ENCODE measurements at regions not wholly inside any gene's neighbourhood (a gene's known extent, or its start where the extent isn't known, plus 50 kb on each side); places are given as distances from the start of the nearest gene placed in this dataset.

- no peaks in the 10 kb centered on the region for H3K27me3 Mint-ChIP-seq
- ChIA-PET CTCF (no interaction called here), POLR2A (no interaction called here)
- no peak overlapping the region for H3K4me3 Mint-ChIP-seq
- TF ChIP-seq CTCF (IDR thresholded peaks at IDR 0.05) = no peak
- ATAC-seq (no peak), DNase-seq (no peak)
- H3K27ac Mint-ChIP-seq = no peak overlapping the region
- no peaks in the 10 kb centered on the region for H3K36me3 Mint-ChIP-seq (ENCODE audit: low read depth)
- H3K4me1 Mint-ChIP-seq (ENCODE audit: low read depth) = no peaks in the 10 kb centered on the region
- peaks cover under 1% of the 10 kb centered on the region for H3K9me3 Mint-ChIP-seq
- intact Hi-C loops (cut with micrococcal nuclease) = no loop called here
These were observed 74.8 kb upstream of the TSLP start for GRCh38 chr5:110996742-110997141.

GRCh38 chr5:111002036-111002435, 69.5 kb upstream of the TSLP start:
- no peak for TF ChIP-seq CTCF (IDR thresholded peaks at IDR 0.05)
- intact Hi-C loops (cut with micrococcal nuclease) = no loop called here
- no peak overlapping the region for H3K4me3 Mint-ChIP-seq
- ATAC-seq (no peak), DNase-seq (no peak)
- no peaks in the 10 kb centered on the region for H3K9me3 Mint-ChIP-seq
- H3K4me1 Mint-ChIP-seq (ENCODE audit: low read depth) = no peaks in the 10 kb centered on the region
- POLR2A ChIA-PET = no interaction called here
- H3K36me3 Mint-ChIP-seq (ENCODE audit: low read depth) = no peaks in the 10 kb centered on the region
- CTCF ChIA-PET = interaction anchor here (0.7 kb wide), 1 partner anchor 34 kb away, joined by 3 read pairs; no protein-coding TSS in a partner anchor
- no peaks in the 10 kb centered on the region for H3K27me3 Mint-ChIP-seq
- H3K27ac Mint-ChIP-seq = no peak overlapping the region

GRCh38 chr5:111003623-111004022, 67.9 kb upstream of the TSLP start:
- Mint-ChIP-seq H3K4me3 (no peak overlapping the region), H3K9me3 (no peaks in the 10 kb centered on the region), H3K36me3 (ENCODE audit: low read depth) (no peaks in the 10 kb centered on the region), H3K27ac (no peak overlapping the region), H3K4me1 (ENCODE audit: low read depth) (no peaks in the 10 kb centered on the region), H3K27me3 (peaks cover 2% of the 10 kb centered on the region)
- no peak for ATAC-seq
- intact Hi-C loops (cut with micrococcal nuclease) = no loop called here
- DNase-seq = no peak
- TF ChIP-seq CTCF (IDR thresholded peaks at IDR 0.05) = no peak
- CTCF ChIA-PET = no interaction called here
- POLR2A ChIA-PET = interaction anchor here (0.5 kb wide), 1 partner anchor 101 kb away, joined by 3 read pairs; no protein-coding TSS in a partner anchor

- DNase-seq = no peak
- peaks cover 7% of the 10 kb centered on the region for H3K27me3 Mint-ChIP-seq
- no peaks in the 10 kb centered on the region for H3K9me3 Mint-ChIP-seq
- POLR2A ChIA-PET = no interaction called here
- H3K4me3 Mint-ChIP-seq = no peak overlapping the region
- H3K27ac Mint-ChIP-seq = no peak overlapping the region
- CTCF ChIA-PET = no interaction called here
- intact Hi-C loops (cut with micrococcal nuclease) = no loop called here
- TF ChIP-seq CTCF (IDR thresholded peaks at IDR 0.05) = no peak
- no peaks in the 10 kb centered on the region for H3K4me1 Mint-ChIP-seq (ENCODE audit: low read depth)
- no peak for ATAC-seq
- H3K36me3 Mint-ChIP-seq (ENCODE audit: low read depth) = no peaks in the 10 kb centered on the region
These were observed 67.2 kb upstream of the TSLP start for GRCh38 chr5:111004291-111004690.

GRCh38 chr5:111010783-111011182, 60.7 kb upstream of the TSLP start:
- H3K27ac Mint-ChIP-seq = no peak overlapping the region
- peaks cover 21% of the 10 kb centered on the region for H3K27me3 Mint-ChIP-seq
- no peak for TF ChIP-seq CTCF (IDR thresholded peaks at IDR 0.05)
- H3K4me3 Mint-ChIP-seq = no peak overlapping the region
- H3K9me3 Mint-ChIP-seq = no peaks in the 10 kb centered on the region
- intact Hi-C loops (cut with micrococcal nuclease) = no loop called here
- no peaks in the 10 kb centered on the region for H3K4me1 Mint-ChIP-seq (ENCODE audit: low read depth)
- no peaks in the 10 kb centered on the region for H3K36me3 Mint-ChIP-seq (ENCODE audit: low read depth)
- ChIA-PET POLR2A (no interaction called here), CTCF (no interaction called here)
- no peak for DNase-seq
- no peak for ATAC-seq
